PC-3 (cell line): ENCODE measurements at regions not wholly inside any gene's neighbourhood (a gene's known extent, or its start where the extent isn't known, plus 50 kb on each side); places are given as distances from the start of the nearest gene placed in this dataset.

Experiments used
- CTCF ChIP-seq: fragments of 300-600 bp; sonication (generic); conservative IDR thresholded peaks from 2 replicates; pipeline ENCODE4 v1.5.1; 2017; ENCODE audit warnings: antibody characterized with exemption, low read depth, mild to moderate bottlenecking, low read length
- EZH2phosphoT487 ChIP-seq: fragments of 300-600 bp; sonication (generic); IDR thresholded peaks from 2 replicates; pipeline ENCODE4 v1.6.1; 2018; ENCODE audit warnings: mild to moderate bottlenecking, antibody characterized with exemption, low read length, borderline replicate concordance

- TF ChIP-seq EZH2phosphoT487, result no peak
- no peak for TF ChIP-seq CTCF
Measured at GRCh38 chr3:18806633-18807032, 341.7 kb upstream of the KCNH8 start.
